ENCODE measurements at regions not wholly inside any gene's neighbourhood (a gene's known extent, or its start where the extent isn't known, plus 50 kb on each side); places are given as distances from the start of the nearest gene placed in this dataset.

DNA sequence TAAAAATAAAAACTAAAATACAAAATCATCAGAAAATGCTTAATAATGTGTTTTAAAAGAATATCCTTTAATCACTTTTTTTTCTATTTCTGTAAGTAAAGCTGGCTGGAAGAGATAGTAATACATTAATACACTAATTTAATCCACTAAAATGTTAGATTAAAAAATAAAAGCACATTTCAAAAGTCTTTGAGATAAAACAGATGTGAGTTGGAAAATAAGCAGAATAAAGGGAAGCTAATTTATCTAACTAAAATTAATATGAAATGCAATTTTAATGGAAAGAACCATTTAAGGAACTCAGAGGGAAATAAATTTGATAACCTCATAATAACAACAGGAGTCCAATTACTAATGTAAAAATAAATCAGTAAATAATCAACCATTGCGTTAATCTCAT, 774.8 kb upstream of the MBL2 start:
- H3K79me2 ChIP-seq (ENCODE audit: control insufficient read depth, insufficient read depth, low read length), result no peaks in the 10 kb centered on the region
- no peaks in the 10 kb centered on the region for H3K9me1 ChIP-seq (ENCODE audit: control insufficient read depth, extremely low read depth, insufficient read depth, low read length)
- TF ChIP-seq EZH2 (IDR thresholded peaks at IDR 0.05; ENCODE audit: low read length), result no peak
- TF ChIP-seq, protein P1, sequence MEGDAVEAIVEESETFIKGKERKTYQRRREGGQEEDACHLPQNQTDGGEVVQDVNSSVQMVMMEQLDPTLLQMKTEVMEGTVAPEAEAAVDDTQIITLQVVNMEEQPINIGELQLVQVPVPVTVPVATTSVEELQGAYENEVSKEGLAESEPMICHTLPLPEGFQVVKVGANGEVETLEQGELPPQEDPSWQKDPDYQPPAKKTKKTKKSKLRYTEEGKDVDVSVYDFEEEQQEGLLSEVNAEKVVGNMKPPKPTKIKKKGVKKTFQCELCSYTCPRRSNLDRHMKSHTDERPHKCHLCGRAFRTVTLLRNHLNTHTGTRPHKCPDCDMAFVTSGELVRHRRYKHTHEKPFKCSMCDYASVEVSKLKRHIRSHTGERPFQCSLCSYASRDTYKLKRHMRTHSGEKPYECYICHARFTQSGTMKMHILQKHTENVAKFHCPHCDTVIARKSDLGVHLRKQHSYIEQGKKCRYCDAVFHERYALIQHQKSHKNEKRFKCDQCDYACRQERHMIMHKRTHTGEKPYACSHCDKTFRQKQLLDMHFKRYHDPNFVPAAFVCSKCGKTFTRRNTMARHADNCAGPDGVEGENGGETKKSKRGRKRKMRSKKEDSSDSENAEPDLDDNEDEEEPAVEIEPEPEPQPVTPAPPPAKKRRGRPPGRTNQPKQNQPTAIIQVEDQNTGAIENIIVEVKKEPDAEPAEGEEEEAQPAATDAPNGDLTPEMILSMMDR (optimal IDR thresholded peaks at IDR 0.05 in 1 of 3, IDR thresholded peaks at IDR 0.05 in 1 of 3, conservative IDR thresholded peaks at IDR 0.05 in 1 of 3; ENCODE audit: extremely low read depth in 1 of 3, insufficient read depth in 2 of 3, low read length in 3 of 3), result no peak
- dilution Hi-C loops (cut with MboI; ENCODE audit: extremely low pct_ligation_motif_present, low sequenced_read_pairs), result no loop called here
- H3K27me3 ChIP-seq (ENCODE audit: control insufficient read depth, extremely low read depth, insufficient read depth, low read length), result no peaks in the 10 kb centered on the region
- H2AFZ ChIP-seq (ENCODE audit: control insufficient read depth, low read length), result no peak overlapping the region
- H4K20me1 ChIP-seq (ENCODE audit: control insufficient read depth, extremely low read depth, insufficient read depth, low read length), result no peaks in the 10 kb centered on the region
- no peak overlapping the region for H3K27ac ChIP-seq (ENCODE audit: control insufficient read depth, insufficient read depth, low read length)
- no peak overlapping the region for H3K4me3 ChIP-seq (ENCODE audit: control insufficient read depth in 2 of 3, extremely low read depth in 1 of 3, insufficient read depth in 2 of 3, low read depth in 1 of 3, low read length in 3 of 3)
- H3K4me2 ChIP-seq (ENCODE audit: control insufficient read depth, extremely low read depth, insufficient read depth, low read depth, low read length), result no peak overlapping the region
- DNase-seq (ENCODE audit: low read depth, low spot score) (no peak), FAIRE-seq (no peak)
- H3K36me3 ChIP-seq (ENCODE audit: control insufficient read depth in 2 of 2, extremely low read depth in 1 of 2, insufficient read depth in 2 of 2, low read length in 2 of 2), result no peaks in the 10 kb centered on the region
- no peaks in the 10 kb centered on the region for H3K4me1 ChIP-seq (ENCODE audit: control insufficient read depth, extremely low read depth, insufficient read depth, low read length)
- H3K9ac ChIP-seq (ENCODE audit: control insufficient read depth, extremely low read depth, insufficient read depth, low read length), result no peak overlapping the region
- no peaks in the 10 kb centered on the region for H3K9me3 ChIP-seq (ENCODE audit: control insufficient read depth, low read depth, low read length)

GRCh38 chr10:53543410-53543809, 770.8 kb upstream of the MBL2 start:
- dilution Hi-C loops (cut with MboI; ENCODE audit: extremely low pct_ligation_motif_present, low sequenced_read_pairs), result no loop called here
- no peak for FAIRE-seq

More at GRCh38 chr10:53543410-53543809, 770.8 kb upstream of the MBL2 start:
- Histone ChIP-seq H3K79me2 (ENCODE audit: control insufficient read depth, insufficient read depth, low read length) (no peaks in the 10 kb centered on the region), H3K4me3 (ENCODE audit: control insufficient read depth in 2 of 3, extremely low read depth in 1 of 3, insufficient read depth in 2 of 3, low read depth in 1 of 3, low read length in 3 of 3) (no peak overlapping the region), H3K9ac (ENCODE audit: control insufficient read depth, extremely low read depth, insufficient read depth, low read length) (no peak overlapping the region), H3K27ac (ENCODE audit: control insufficient read depth, insufficient read depth, low read length) (no peak overlapping the region), H3K4me1 (ENCODE audit: control insufficient read depth, extremely low read depth, insufficient read depth, low read length) (no peaks in the 10 kb centered on the region), H3K36me3 (ENCODE audit: control insufficient read depth in 2 of 2, extremely low read depth in 1 of 2, insufficient read depth in 2 of 2, low read length in 2 of 2) (no peaks in the 10 kb centered on the region), H3K27me3 (ENCODE audit: control insufficient read depth, extremely low read depth, insufficient read depth, low read length) (no peaks in the 10 kb centered on the region), H3K4me2 (ENCODE audit: control insufficient read depth, extremely low read depth, insufficient read depth, low read depth, low read length) (no peak overlapping the region), H3K9me1 (ENCODE audit: control insufficient read depth, extremely low read depth, insufficient read depth, low read length) (no peaks in the 10 kb centered on the region), H2AFZ (ENCODE audit: control insufficient read depth, low read length) (no peak overlapping the region), H3K9me3 (ENCODE audit: control insufficient read depth, low read depth, low read length) (no peaks in the 10 kb centered on the region), H4K20me1 (ENCODE audit: control insufficient read depth, extremely low read depth, insufficient read depth, low read length) (no peaks in the 10 kb centered on the region)
- DNase-seq (ENCODE audit: low read depth, low spot score), result no peak
- TF ChIP-seq, protein P1 (optimal IDR thresholded peaks at IDR 0.05 in 1 of 3, IDR thresholded peaks at IDR 0.05 in 1 of 3, conservative IDR thresholded peaks at IDR 0.05 in 1 of 3; ENCODE audit: extremely low read depth in 1 of 3, insufficient read depth in 2 of 3, low read length in 3 of 3), result no peak
- no peak for TF ChIP-seq EZH2 (IDR thresholded peaks at IDR 0.05; ENCODE audit: low read length)
